ENCODE measurements at regions not wholly inside any gene's neighbourhood (a gene's known extent, or its start where the extent isn't known, plus 50 kb on each side); places are given as distances from the start of the nearest gene placed in this dataset.

GRCh38 chr13:26838821-26839220 is 78.2 kb upstream of the GPR12 start:
- no peak for TF ChIP-seq JUND (IDR thresholded peaks at IDR 0.05; ENCODE audit: low read depth)
- in situ Hi-C loops (cut with HindIII; ENCODE audit: low pct_unique_long_range_greater_than_20kb, low sequenced_read_pairs): no loop called here
- no peak for DNase-seq (ENCODE audit: low read depth in 1 of 2, low spot score in 1 of 2)

DNA sequence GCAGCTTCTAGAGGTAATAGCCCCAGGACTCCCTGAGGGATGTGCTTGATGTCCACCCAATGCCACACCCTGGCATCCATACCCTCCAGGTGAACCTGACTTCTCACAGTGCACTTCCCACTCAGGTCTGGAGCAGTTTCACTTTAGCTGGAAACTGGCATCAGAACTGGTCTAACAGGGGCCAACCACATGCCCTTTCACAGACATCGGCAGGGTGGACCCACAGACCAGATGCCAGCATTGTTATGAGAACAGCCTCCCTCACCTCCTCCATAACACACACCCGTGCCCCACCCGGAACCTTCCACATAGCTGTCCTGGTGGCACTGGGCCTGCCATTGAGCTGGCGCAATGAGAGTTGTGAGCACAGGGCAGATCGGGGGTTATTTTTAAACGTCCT is 77.4 kb upstream of the GPR12 start:
- peak in 1 of 2 experiments; percentile 30 for DNase-seq (ENCODE audit: low read depth in 1 of 2, low spot score in 1 of 2)
- in situ Hi-C loops (cut with HindIII; ENCODE audit: low pct_unique_long_range_greater_than_20kb, low sequenced_read_pairs): no loop called here
- no peak for TF ChIP-seq JUND (IDR thresholded peaks at IDR 0.05; ENCODE audit: low read depth)

- TF ChIP-seq JUND (IDR thresholded peaks at IDR 0.05; ENCODE audit: low read depth): no peak
- DNase-seq (ENCODE audit: low read depth in 1 of 2, low spot score in 1 of 2): no peak
- in situ Hi-C loops (cut with HindIII; ENCODE audit: low pct_unique_long_range_greater_than_20kb, low sequenced_read_pairs): no loop called here
Observed at GRCh38 chr13:26837102-26837501, 76.5 kb upstream of the GPR12 start.

GRCh38 chr13:26836626-26837025 is 76.0 kb upstream of the GPR12 start:
- in situ Hi-C loops (cut with HindIII; ENCODE audit: low pct_unique_long_range_greater_than_20kb, low sequenced_read_pairs): no loop called here
- TF ChIP-seq JUND (IDR thresholded peaks at IDR 0.05; ENCODE audit: low read depth): no peak
- no peak for DNase-seq (ENCODE audit: low read depth in 1 of 2, low spot score in 1 of 2)

- no peak for TF ChIP-seq JUND (IDR thresholded peaks at IDR 0.05; ENCODE audit: low read depth)
- no peak for DNase-seq (ENCODE audit: low read depth in 1 of 2, low spot score in 1 of 2)
- in situ Hi-C loops (cut with HindIII; ENCODE audit: low pct_unique_long_range_greater_than_20kb, low sequenced_read_pairs): no loop called here
Observed at GRCh38 chr13:26834646-26835045, 74.1 kb upstream of the GPR12 start.

- TF ChIP-seq JUND (IDR thresholded peaks at IDR 0.05; ENCODE audit: low read depth): no peak
- in situ Hi-C loops (cut with HindIII; ENCODE audit: low pct_unique_long_range_greater_than_20kb, low sequenced_read_pairs): no loop called here
- DNase-seq (ENCODE audit: low read depth in 1 of 2, low spot score in 1 of 2): no peak
Observed at GRCh38 chr13:26831336-26831908, 70.8 kb upstream of the GPR12 start.

- no peak for DNase-seq (ENCODE audit: low read depth in 1 of 2, low spot score in 1 of 2)
- no peak for TF ChIP-seq JUND (IDR thresholded peaks at IDR 0.05; ENCODE audit: low read depth)
- in situ Hi-C loops (cut with HindIII; ENCODE audit: low pct_unique_long_range_greater_than_20kb, low sequenced_read_pairs): no loop called here
Observed at GRCh38 chr13:26829716-26830115, 69.1 kb upstream of the GPR12 start.

GRCh38 chr13:26824581-26824980 is 64.0 kb upstream of the GPR12 start:
- no peak for TF ChIP-seq JUND (IDR thresholded peaks at IDR 0.05; ENCODE audit: low read depth)
- DNase-seq (ENCODE audit: low read depth in 1 of 2, low spot score in 1 of 2): no peak
- in situ Hi-C loops (cut with HindIII; ENCODE audit: low pct_unique_long_range_greater_than_20kb, low sequenced_read_pairs): no loop called here

DNA sequence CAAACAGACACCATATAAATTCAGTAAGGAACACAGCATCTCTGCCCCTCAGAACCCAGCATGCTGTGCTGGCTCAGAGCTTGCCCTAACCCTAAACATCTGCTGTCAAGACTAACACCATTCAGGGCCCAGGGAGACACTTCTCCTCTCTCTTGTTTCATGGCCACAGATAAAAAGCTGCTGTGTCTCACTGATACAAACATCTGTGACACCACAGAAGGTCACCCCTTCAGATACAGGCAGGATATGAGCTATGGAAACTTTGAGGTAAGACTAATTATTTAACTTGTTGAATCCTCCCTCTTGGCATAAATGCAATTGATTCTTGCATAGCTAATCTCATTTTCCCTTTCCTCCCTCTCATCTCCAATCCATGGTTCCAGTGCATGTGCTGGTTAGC is 61.6 kb upstream of the GPR12 start:
- TF ChIP-seq JUND (IDR thresholded peaks at IDR 0.05; ENCODE audit: low read depth): no peak
- DNase-seq (ENCODE audit: low read depth in 1 of 2, low spot score in 1 of 2): no peak
- in situ Hi-C loops (cut with HindIII; ENCODE audit: low pct_unique_long_range_greater_than_20kb, low sequenced_read_pairs): no loop called here

DNA sequence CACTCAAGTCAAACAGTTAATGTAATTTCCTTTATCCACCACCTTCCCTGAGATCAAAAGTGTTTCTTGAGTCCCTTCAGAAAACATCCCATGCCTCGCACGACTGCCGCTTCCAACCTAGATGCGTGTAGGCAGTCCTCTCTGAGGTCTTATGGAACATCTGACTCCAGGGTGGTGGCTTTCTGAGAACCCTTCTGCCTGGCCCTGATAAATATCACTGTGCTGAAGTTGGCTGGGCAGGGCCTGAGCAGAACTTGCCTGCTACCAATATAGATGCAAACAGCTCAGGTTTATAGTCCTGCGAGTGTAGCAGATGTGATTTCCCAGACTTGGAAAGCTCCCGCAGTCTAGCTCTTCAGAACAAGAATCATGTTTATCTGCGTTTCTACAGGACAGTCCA is 61.1 kb upstream of the GPR12 start:
- no peak for TF ChIP-seq JUND (IDR thresholded peaks at IDR 0.05; ENCODE audit: low read depth)
- in situ Hi-C loops (cut with HindIII; ENCODE audit: low pct_unique_long_range_greater_than_20kb, low sequenced_read_pairs): no loop called here
- no peak for DNase-seq (ENCODE audit: low read depth in 1 of 2, low spot score in 1 of 2)

GRCh38 chr13:26820871-26821270 is 60.3 kb upstream of the GPR12 start:
- TF ChIP-seq JUND (IDR thresholded peaks at IDR 0.05; ENCODE audit: low read depth): no peak
- no peak for DNase-seq (ENCODE audit: low read depth in 1 of 2, low spot score in 1 of 2)
- in situ Hi-C loops (cut with HindIII; ENCODE audit: low pct_unique_long_range_greater_than_20kb, low sequenced_read_pairs): no loop called here

DNA sequence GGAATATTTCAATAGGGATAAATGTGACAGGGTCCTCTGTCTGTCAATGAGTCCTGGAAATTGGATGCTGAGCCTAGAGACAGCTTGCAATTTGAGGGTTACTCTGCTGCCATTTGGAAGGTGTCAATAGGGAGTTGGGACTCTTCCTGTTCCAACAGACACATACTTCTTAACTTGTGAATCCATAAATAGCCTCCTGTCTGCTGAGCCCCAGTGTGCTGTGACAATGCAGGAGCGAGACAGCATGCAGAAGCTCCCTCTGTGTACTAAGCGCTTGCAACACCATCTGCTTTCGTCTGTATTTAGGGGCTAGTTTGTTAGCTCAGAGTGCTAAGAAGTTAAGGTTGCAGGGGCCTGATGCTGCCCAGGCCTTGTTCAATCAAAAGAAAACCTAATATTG is 58.5 kb upstream of the GPR12 start:
- DNase-seq (ENCODE audit: low read depth in 1 of 2, low spot score in 1 of 2): no peak
- in situ Hi-C loops (cut with HindIII; ENCODE audit: low pct_unique_long_range_greater_than_20kb, low sequenced_read_pairs): no loop called here
- TF ChIP-seq JUND (IDR thresholded peaks at IDR 0.05; ENCODE audit: low read depth): no peak

- TF ChIP-seq JUND (IDR thresholded peaks at IDR 0.05; ENCODE audit: low read depth): no peak
- peak in 1 of 2 experiments; percentile 1 for DNase-seq (ENCODE audit: low read depth in 1 of 2, low spot score in 1 of 2)
- in situ Hi-C loops (cut with HindIII; ENCODE audit: low pct_unique_long_range_greater_than_20kb, low sequenced_read_pairs): no loop called here
Observed at GRCh38 chr13:26816881-26817280, 56.3 kb upstream of the GPR12 start.

GRCh38 chr13:26813980-26814348 is 53.4 kb upstream of the GPR12 start:
- no peak for TF ChIP-seq JUND (IDR thresholded peaks at IDR 0.05; ENCODE audit: low read depth)
- DNase-seq (ENCODE audit: low read depth in 1 of 2, low spot score in 1 of 2): no peak
- in situ Hi-C loops (cut with HindIII; ENCODE audit: low pct_unique_long_range_greater_than_20kb, low sequenced_read_pairs): no loop called here
